ENCODE measurements at regions not wholly inside any gene's neighbourhood (a gene's known extent, or its start where the extent isn't known, plus 50 kb on each side); places are given as distances from the start of the nearest gene placed in this dataset.

- no peak for DNase-seq (ENCODE audit: low read depth)
- no peak overlapping the region for H3K4me3 ChIP-seq (ENCODE audit: low read depth, low read length)
- no peak for TF ChIP-seq CTCF (IDR thresholded peaks at IDR 0.05; ENCODE audit: insufficient read depth, low read depth, low read length)
Measured at GRCh38 chr12:127473766-127474165, 793.2 kb upstream of the TMEM132C start.

GRCh38 chr12:127479256-127479655 lies 787.7 kb upstream of the TMEM132C start:
- TF ChIP-seq CTCF (IDR thresholded peaks at IDR 0.05; ENCODE audit: insufficient read depth, low read depth, low read length): no peak
- no peak overlapping the region for H3K4me3 ChIP-seq (ENCODE audit: low read depth, low read length)
- no peak for DNase-seq (ENCODE audit: low read depth)

GRCh38 chr12:127480775-127481314 lies 786.1 kb upstream of the TMEM132C start:
- H3K4me3 ChIP-seq (ENCODE audit: low read depth, low read length): no peak overlapping the region
- no peak for TF ChIP-seq CTCF (IDR thresholded peaks at IDR 0.05; ENCODE audit: insufficient read depth, low read depth, low read length)
- no peak for DNase-seq (ENCODE audit: low read depth)

GRCh38 chr12:127482950-127483349 lies 784.0 kb upstream of the TMEM132C start:
- DNase-seq (ENCODE audit: low read depth): no peak
- no peak overlapping the region for H3K4me3 ChIP-seq (ENCODE audit: low read depth, low read length)
- TF ChIP-seq CTCF (IDR thresholded peaks at IDR 0.05; ENCODE audit: insufficient read depth, low read depth, low read length): no peak

GRCh38 chr12:127485528-127485927 lies 781.4 kb upstream of the TMEM132C start:
- no peak for TF ChIP-seq CTCF (IDR thresholded peaks at IDR 0.05; ENCODE audit: insufficient read depth, low read depth, low read length)
- DNase-seq (ENCODE audit: low read depth): peak; percentile 48
- H3K4me3 ChIP-seq (ENCODE audit: low read depth, low read length): no peak overlapping the region

- TF ChIP-seq CTCF (IDR thresholded peaks at IDR 0.05; ENCODE audit: insufficient read depth, low read depth, low read length): no peak
- DNase-seq (ENCODE audit: low read depth): peak; percentile 5
Measured at GRCh38 chr12:127487031-127487430, 779.9 kb upstream of the TMEM132C start.

GRCh38 chr12:127489061-127489460 lies 777.9 kb upstream of the TMEM132C start:
- TF ChIP-seq CTCF (IDR thresholded peaks at IDR 0.05; ENCODE audit: insufficient read depth, low read depth, low read length): no peak
- no peak overlapping the region for H3K4me3 ChIP-seq (ENCODE audit: low read depth, low read length)
- DNase-seq (ENCODE audit: low read depth): no peak

More at GRCh38 chr12:127487031-127487430, 779.9 kb upstream of the TMEM132C start:
- no peak overlapping the region for H3K4me3 ChIP-seq (ENCODE audit: low read depth, low read length)
